RWPE2 (cell line): ENCODE measurements at regions not wholly inside any gene's neighbourhood (a gene's known extent, or its start where the extent isn't known, plus 50 kb on each side); places are given as distances from the start of the nearest gene placed in this dataset.

Experiments
- ATAC-seq: fragments of 200-7000 bp; cut with Tn5 transposase; 3 replicates; pipeline ENCODE4 v1.9.1; 2021; ENCODE audit warnings: low read depth
- DNase-seq: peaks from one replicate; pipeline ENCODE4 v3.0.0-alpha.2; 2020; ENCODE audit warnings: low spot score
- H3K27ac ChIP-seq: fragments of 450-650 bp; 2 replicates; pipeline ENCODE4 v1.5.1; 2017; ENCODE audit warnings: mild to moderate bottlenecking; ENCODE audit not compliant: poor library complexity, severe bottlenecking
- H3K27me3 ChIP-seq: fragments of 250-450 bp; sonication (Bioruptor Pico); 2 replicates; pipeline ENCODE4 v1.5.1; 2021; ENCODE audit warnings: mild to moderate bottlenecking, moderate library complexity; ENCODE audit not compliant: insufficient read depth, poor library complexity, severe bottlenecking
- H3K36me3 ChIP-seq: fragments of 250-450 bp; sonication (Bioruptor Pico); 2 replicates; pipeline ENCODE4 v1.5.1; 2020; ENCODE audit warnings: low read depth, mild to moderate bottlenecking, moderate library complexity
- H3K4me1 ChIP-seq: fragments of 250-450 bp; sonication (Bioruptor Pico); 2 replicates; pipeline ENCODE4 v1.5.1; 2021; ENCODE audit warnings: mild to moderate bottlenecking, moderate library complexity; ENCODE audit not compliant: insufficient read depth, poor library complexity, severe bottlenecking
- H3K4me3 ChIP-seq: fragments of 250-450 bp; sonication (Bioruptor Pico); 2 replicates; pipeline ENCODE4 v1.5.1; 2021; ENCODE audit warnings: mild to moderate bottlenecking, moderate library complexity; ENCODE audit not compliant: severe bottlenecking
- H3K9me3 ChIP-seq: fragments of 250-450 bp; sonication (Bioruptor Pico); 2 replicates; pipeline ENCODE4 v1.5.1; 2021; ENCODE audit warnings: mild to moderate bottlenecking, moderate library complexity; ENCODE audit not compliant: severe bottlenecking
- CTCF ChIP-seq: fragments of 450-650 bp; IDR thresholded peaks from one replicate; pipeline ENCODE4 v1.5.1; 2017; ENCODE audit warnings: mild to moderate bottlenecking, moderate library complexity; ENCODE audit not compliant: poor library complexity, severe bottlenecking

- Histone ChIP-seq H3K27ac (peak overlapping the region; percentile 11), H3K36me3 (no peaks in the 10 kb centered on the region), H3K9me3 (no peaks in the 10 kb centered on the region), H3K27me3 (no peaks in the 10 kb centered on the region), H3K4me1 (peaks cover 6% of the 10 kb centered on the region), H3K4me3 (no peak overlapping the region)
- DNase-seq (no peak), ATAC-seq (no peak)
- no peak for TF ChIP-seq CTCF
Measured at GRCh38 chr13:37410316-37410715, 188.3 kb downstream of the POSTN start.

- H3K9me3 ChIP-seq: no peaks in the 10 kb centered on the region
- no peaks in the 10 kb centered on the region for H3K36me3 ChIP-seq
- DNase-seq (no peak), ATAC-seq (peak; percentile 64)
- H3K4me1 ChIP-seq: peaks cover 6% of the 10 kb centered on the region
- no peak for TF ChIP-seq CTCF
- H3K4me3 ChIP-seq: no peak overlapping the region
- no peaks in the 10 kb centered on the region for H3K27me3 ChIP-seq
- peak overlapping the region; percentile 11 for H3K27ac ChIP-seq
Measured at GRCh38 chr13:37409756-37410155, 188.8 kb downstream of the POSTN start.

- no peak overlapping the region for H3K27ac ChIP-seq
- H3K4me3 ChIP-seq: no peak overlapping the region
- H3K36me3 ChIP-seq: no peaks in the 10 kb centered on the region
- no peak for TF ChIP-seq CTCF
- no peaks in the 10 kb centered on the region for H3K27me3 ChIP-seq
- no peaks in the 10 kb centered on the region for H3K9me3 ChIP-seq
- no peak for DNase-seq
- ATAC-seq: no peak; the same call in 2 of the 3 replicates
- peaks cover 6% of the 10 kb centered on the region for H3K4me1 ChIP-seq
Measured at GRCh38 chr13:37407156-37407555, 191.4 kb downstream of the POSTN start.

- DNase-seq (no peak), ATAC-seq (peak; percentile 70; the same call in 2 of the 3 replicates)
- Histone ChIP-seq H3K4me3 (no peak overlapping the region), H3K27me3 (no peaks in the 10 kb centered on the region), H3K27ac (peak overlapping the region; percentile 26), H3K4me1 (peaks cover 6% of the 10 kb centered on the region), H3K9me3 (no peaks in the 10 kb centered on the region), H3K36me3 (no peaks in the 10 kb centered on the region)
- no peak for TF ChIP-seq CTCF
Measured at GRCh38 chr13:37406031-37406430, 192.5 kb downstream of the POSTN start.

- DNase-seq (no peak), ATAC-seq (no peak)
- Histone ChIP-seq H3K27ac (no peak overlapping the region), H3K27me3 (no peaks in the 10 kb centered on the region), H3K4me1 (no peaks in the 10 kb centered on the region), H3K4me3 (no peak overlapping the region), H3K9me3 (no peaks in the 10 kb centered on the region), H3K36me3 (no peaks in the 10 kb centered on the region)
- no peak for TF ChIP-seq CTCF
Measured at GRCh38 chr13:37403776-37404527, 194.6 kb downstream of the POSTN start.
